ENCODE measurements at regions not wholly inside any gene's neighbourhood (a gene's known extent, or its start where the extent isn't known, plus 50 kb on each side); places are given as distances from the start of the nearest gene placed in this dataset.
A peak's percentile ranks its signal among the peaks of the same experiment; 100 is the strongest.

GRCh38 chr1:191588905-191589304 lies 569.4 kb upstream of the RGS18 start:
- DNase-seq, result no peak
- Histone ChIP-seq H3K27me3 (ENCODE audit: insufficient read depth, low read length) (no peaks in the 10 kb centered on the region), H3K79me2 (ENCODE audit: insufficient read depth, low read length) (no peaks in the 10 kb centered on the region), H3K18ac (ENCODE audit: insufficient read length, low read depth, low read length) (no peak overlapping the region), H2AK5ac (ENCODE audit: insufficient read length, low read length) (no peak overlapping the region), H2BK20ac (ENCODE audit: low read depth, low read length, poor library complexity, severe bottlenecking) (no peak overlapping the region), H3K14ac (ENCODE audit: insufficient read depth, low read length) (no peak overlapping the region), H3K23ac (ENCODE audit: insufficient read length, low read depth, low read length) (no peak overlapping the region), H2BK120ac (ENCODE audit: low read depth, low read length, poor library complexity, severe bottlenecking) (no peak overlapping the region), H4K8ac (replicated peaks; ENCODE audit: insufficient read length, low read depth, low read length) (no peak overlapping the region), H3K4ac (ENCODE audit: low read depth, low read length) (no peak overlapping the region), H3T11ph (ENCODE audit: low read length) (no peak overlapping the region), H4K20me1 (ENCODE audit: control insufficient read depth, insufficient read depth, insufficient read length) (no peaks in the 10 kb centered on the region), H2BK5ac (ENCODE audit: insufficient read length, low read length) (no peak overlapping the region), H4K5ac (ENCODE audit: insufficient read length, low read depth, low read length) (no peak overlapping the region), H2BK12ac (ENCODE audit: insufficient read length, low read depth, low read length) (no peak overlapping the region), H3K23me2 (ENCODE audit: insufficient read length, low read depth, low read length, poor library complexity, severe bottlenecking) (no peaks in the 10 kb centered on the region), H3K4me2 (ENCODE audit: insufficient read depth, insufficient read length, low read length) (no peak overlapping the region), H4K91ac (ENCODE audit: insufficient read length, low read depth, low read length) (no peak overlapping the region), H3K79me1 (ENCODE audit: insufficient read depth, low read depth, low read length, poor library complexity, severe bottlenecking) (no peaks in the 10 kb centered on the region), H3K9me3 (ENCODE audit: control insufficient read depth, low read depth, low read length) (no peaks in the 10 kb centered on the region), H3K27ac (ENCODE audit: insufficient read length, low read depth, low read length) (no peak overlapping the region), H3K56ac (ENCODE audit: insufficient read length, low read depth, low read length) (no peak overlapping the region), H2AFZ (ENCODE audit: low read length) (no peak overlapping the region), H3K4me1 (ENCODE audit: insufficient read depth, low read length) (no peaks in the 10 kb centered on the region; the same call in 1 of the 2 replicates), H2BK15ac (ENCODE audit: low read depth, low read length) (no peak overlapping the region), H3K9ac (ENCODE audit: extremely low read depth, insufficient read length, low read length) (no peak overlapping the region)
- WGBS (ENCODE audit: extremely low coverage, insufficient read length, low lambda C conversion rate), result no CpG with 5 or more reads among the region's 1 CpG
- Mint-ChIP-seq H3K27ac (peak overlapping the region in 2 of 3 experiments; percentile 19 to 80; a peak in 3 of 7 replicates), H3K4me3 (no peak overlapping the region), H3K27me3 (ENCODE audit: low read depth) (no peaks in the 10 kb centered on the region), H3K36me3 (ENCODE audit: insufficient read depth in 1 of 3, low read depth in 3 of 3) (no peaks in the 10 kb centered on the region; a peak in 1 of 7 replicates), H3K4me1 (peaks cover 0 to 3% of the 10 kb centered on the region in 2 experiments; a peak in 1 of 4 replicates), H3K9me3 (no peaks in the 10 kb centered on the region)
- TF ChIP-seq, protein P1, sequence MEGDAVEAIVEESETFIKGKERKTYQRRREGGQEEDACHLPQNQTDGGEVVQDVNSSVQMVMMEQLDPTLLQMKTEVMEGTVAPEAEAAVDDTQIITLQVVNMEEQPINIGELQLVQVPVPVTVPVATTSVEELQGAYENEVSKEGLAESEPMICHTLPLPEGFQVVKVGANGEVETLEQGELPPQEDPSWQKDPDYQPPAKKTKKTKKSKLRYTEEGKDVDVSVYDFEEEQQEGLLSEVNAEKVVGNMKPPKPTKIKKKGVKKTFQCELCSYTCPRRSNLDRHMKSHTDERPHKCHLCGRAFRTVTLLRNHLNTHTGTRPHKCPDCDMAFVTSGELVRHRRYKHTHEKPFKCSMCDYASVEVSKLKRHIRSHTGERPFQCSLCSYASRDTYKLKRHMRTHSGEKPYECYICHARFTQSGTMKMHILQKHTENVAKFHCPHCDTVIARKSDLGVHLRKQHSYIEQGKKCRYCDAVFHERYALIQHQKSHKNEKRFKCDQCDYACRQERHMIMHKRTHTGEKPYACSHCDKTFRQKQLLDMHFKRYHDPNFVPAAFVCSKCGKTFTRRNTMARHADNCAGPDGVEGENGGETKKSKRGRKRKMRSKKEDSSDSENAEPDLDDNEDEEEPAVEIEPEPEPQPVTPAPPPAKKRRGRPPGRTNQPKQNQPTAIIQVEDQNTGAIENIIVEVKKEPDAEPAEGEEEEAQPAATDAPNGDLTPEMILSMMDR (conservative IDR thresholded peaks at IDR 0.05), result no peak
